HUDEP-2 (cell line): ENCODE measurements at regions not wholly inside any gene's neighbourhood (a gene's known extent, or its start where the extent isn't known, plus 50 kb on each side); places are given as distances from the start of the nearest gene placed in this dataset.
"Not testable (repeated sequence)": the region's sequence is repeated elsewhere in the genome, so short reads cannot be mapped to it uniquely, and the experiment has no call there.

ENCODE experiments used
- DNase-seq, 76 experiments: peaks; one replicate each; lab custom pipeline; 2025; ENCODE audit not compliant: unreplicated experiment in 76 of 76; lab: John Stamatoyannopoulos, UW

DNA sequence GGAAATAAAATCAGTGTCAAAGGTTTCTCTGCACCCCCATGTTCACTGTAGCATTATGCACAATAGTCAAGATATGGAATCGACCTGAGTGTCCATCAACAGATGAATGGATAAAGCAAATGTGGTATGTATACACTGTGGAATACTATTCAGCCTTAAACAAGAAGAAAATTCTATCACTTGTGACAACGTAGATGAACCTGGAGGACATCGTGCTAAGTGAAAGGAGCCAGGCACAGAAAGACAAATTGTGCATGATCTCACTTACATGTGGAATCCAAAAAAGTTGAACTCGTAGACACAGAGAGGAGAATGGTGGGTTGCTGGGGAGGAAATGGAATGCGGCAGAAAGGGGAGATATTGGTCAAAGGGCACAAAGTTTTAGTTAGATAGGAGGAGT lies 136.3 kb upstream of the ESR1 start:
- DNase-seq, result no peak

GRCh38 chr6:151674578-151674977 lies 132.9 kb upstream of the ESR1 start:
- DNase-seq, result no peak

- DNase-seq, result peak in 8 of 76 experiments; percentile 3 to 23 (median 12)
Measured at GRCh38 chr6:151675746-151676459, 131.6 kb upstream of the ESR1 start.

DNA sequence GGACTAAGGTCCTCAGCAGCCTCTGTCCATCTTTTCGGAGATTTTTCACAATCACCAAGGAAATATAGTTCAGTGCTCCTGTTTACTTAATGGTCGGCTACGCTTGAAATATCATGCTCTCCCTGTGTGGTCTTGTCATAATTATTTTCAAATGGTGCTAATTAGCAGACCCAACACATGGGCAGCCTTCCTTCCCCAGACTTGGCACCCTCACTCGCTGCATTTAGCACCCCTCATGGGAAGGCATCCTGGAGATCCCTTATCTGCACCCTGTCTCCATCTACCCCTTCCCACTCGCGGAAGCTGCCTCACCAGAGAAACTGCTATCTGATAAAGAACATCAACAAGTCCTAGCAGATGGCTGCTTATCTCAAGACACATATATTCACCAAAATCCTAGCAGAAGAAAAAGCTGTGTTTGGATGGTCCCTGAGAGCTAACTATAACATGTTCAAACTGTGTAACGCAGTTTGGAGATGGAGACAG lies 131.0 kb upstream of the ESR1 start:
- DNase-seq, result no peak

DNA sequence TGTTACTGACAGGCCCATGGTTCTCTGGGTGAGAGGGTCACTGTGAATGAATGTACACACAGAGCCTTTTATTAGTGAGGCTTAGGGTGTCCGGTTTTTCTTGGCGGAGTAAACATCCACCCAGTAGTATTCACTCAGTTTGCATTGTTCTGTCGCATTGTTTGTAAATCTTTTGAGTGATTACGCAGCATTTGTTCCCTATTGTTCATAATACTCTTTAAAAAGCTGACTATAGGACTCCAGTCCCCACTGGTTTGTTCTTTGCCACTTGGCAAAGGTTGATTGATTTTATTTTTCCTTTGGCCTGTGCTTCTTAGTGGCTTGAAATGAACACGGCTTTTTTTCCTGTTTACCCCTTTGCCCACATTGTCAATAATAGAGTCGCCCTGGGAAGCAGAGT lies 130.1 kb upstream of the ESR1 start:
- DNase-seq, result no peak

DNA sequence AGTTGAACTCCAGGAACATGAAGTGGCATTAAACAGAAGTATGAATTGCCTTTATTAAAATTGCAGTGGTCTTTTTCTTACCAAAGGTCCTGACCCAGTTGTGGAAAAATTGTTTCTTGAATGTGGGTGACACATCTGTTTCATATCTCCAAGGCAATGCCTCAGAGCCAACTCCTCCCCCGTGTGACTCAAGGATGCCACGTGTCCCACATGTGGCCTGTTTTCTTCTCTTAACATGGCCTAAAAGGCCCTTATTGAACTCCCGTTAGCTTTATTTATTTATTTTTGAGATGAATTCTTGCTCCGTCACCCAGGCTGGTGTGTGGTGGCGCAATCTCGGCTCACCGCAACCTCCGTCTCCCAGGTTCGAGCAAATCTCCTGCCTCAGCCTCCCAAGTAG lies 128.4 kb upstream of the ESR1 start:
- DNase-seq, result no peak

GRCh38 chr6:151679941-151680340 lies 127.5 kb upstream of the ESR1 start:
- DNase-seq, result no peak

GRCh38 chr6:151680846-151681432 lies 126.5 kb upstream of the ESR1 start:
- DNase-seq, result no peak

DNA sequence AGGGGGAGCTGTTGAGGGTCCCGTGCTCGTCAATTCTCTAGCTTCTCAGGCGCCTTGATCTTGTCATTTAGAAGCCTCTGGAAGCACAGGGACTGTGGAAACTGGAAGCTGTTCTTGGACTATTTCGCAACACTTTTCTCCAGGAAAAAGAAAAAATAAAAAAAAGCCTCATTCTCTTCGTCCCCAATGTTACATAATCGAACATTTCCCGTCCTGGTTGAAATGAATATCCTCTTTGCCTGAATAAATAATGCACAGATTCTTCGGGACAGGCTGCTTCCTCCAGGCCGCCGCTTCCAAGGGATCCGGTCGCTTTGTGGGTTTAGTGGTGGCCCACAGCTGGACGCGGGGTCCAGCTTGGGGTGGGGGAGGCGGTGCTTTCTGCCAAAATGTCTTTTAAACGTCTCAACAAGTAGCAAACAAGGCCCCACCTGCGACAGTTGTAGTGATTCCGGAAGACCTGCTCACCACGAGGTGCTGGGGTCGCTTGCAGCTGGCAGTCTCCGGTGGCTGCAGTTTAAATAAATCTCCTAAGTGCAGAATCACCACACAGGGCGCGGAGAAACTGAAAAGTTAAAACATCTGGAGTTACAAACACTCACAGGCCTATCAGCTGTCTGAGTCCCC lies 125.9 kb upstream of the ESR1 start:
- DNase-seq, result no peak

- DNase-seq, result no peak
Measured at GRCh38 chr6:151682251-151682650, 125.2 kb upstream of the ESR1 start.

DNA sequence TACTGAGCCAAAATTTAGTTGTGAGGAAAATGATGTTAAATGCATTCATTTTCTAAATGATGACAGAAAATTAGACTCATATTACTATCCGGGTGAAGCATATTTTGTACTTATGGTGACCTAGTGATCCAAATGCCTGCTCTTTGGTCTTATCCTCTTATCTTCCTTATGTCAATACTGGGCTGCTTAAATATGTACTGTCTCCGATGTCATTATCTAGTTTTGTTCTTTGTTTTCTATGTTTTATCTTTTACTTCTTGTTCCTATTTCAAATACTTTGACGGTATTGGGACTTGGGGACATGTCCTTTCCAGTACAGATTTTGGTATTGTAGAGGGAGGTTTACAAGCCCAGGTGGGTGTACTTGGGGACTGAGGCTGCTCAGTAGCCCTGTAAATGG lies 124.6 kb upstream of the ESR1 start:
- no peak for DNase-seq

DNA sequence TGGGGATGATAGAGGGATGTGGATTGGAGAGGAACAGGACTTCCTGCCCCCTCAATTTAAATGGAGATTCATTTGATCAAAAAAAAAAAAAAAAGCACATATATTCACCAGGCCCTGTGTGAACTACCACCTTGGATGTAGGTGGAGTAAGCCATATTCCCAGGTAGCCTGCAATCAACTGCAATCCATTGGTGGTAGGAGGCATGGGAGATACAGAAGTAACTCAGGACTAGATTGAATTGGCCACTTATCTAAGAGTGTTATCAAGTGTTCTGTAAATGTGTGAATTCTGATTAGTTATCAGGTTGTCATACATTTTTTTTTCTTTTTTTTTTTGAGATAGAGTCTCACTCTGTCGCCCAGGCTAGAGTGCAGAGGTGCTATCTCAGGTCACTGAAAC lies 124.1 kb upstream of the ESR1 start:
- no peak for DNase-seq

- no peak for DNase-seq
Measured at GRCh38 chr6:151689499-151690201, 117.8 kb upstream of the ESR1 start.

DNA sequence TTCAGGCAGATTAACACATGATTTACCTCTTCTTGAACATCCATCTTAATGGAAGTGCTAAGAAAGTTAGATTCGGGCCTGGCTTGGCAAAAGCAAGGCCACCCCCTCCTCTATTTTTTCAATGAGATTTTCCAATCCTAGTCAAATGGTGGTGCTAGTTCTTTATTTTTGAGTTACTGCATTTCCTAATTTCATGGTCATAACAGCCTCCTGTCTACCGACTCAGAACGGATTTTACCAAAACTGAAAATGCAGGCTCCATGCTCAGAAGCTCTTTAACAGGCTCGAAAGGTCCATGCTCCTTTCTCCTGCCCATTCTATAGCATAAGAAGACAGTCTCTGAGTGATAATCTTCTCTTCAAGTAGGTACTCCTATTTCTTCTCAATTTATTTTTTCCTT lies 117.2 kb upstream of the ESR1 start:
- no peak for DNase-seq

- no peak for DNase-seq
Measured at GRCh38 chr6:151690768-151691562, 116.5 kb upstream of the ESR1 start.

DNA sequence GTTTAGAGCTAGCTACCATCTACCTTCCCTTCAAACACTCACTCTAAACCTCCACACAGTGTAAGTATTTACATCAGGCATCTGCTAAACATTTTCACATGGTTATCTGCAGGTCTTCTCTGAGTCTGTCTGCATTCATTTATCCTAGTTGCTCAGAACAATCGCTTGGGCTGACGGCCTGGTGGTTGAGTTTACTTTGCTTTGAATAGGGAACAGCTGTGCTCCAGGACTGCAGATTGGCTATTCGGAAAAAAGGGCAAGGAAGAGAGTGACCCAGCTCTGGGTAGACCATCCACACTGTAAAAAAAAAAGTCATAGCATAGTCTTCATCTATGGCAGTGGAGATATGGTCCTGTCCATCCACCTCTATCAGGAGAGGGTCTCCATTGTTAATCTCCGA lies 115.3 kb upstream of the ESR1 start:
- DNase-seq, result no peak

GRCh38 chr6:151693366-151693765 lies 114.1 kb upstream of the ESR1 start:
- no peak for DNase-seq

GRCh38 chr6:151695156-151695555 lies 112.3 kb upstream of the ESR1 start:
- no peak for DNase-seq

DNA sequence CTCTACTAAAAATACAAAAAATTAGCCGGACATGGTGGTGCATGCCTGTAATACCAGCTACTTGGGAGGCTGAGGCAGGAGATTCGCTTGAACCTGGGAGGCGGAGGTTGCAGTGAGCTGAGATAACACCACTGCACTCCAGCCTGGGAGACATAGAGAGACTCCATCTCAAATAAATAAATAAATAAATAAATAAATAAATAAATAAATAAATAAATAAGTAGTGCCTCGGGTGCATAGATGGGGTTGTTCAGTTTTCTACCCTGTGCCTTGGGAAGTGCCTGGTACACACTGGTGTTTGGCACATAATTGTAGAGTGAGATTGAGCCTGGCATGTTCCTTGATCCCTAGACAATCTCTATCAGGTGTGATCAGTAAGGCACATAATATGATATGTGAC lies 111.2 kb upstream of the ESR1 start:
- DNase-seq, result not testable (repeated sequence)

DNA sequence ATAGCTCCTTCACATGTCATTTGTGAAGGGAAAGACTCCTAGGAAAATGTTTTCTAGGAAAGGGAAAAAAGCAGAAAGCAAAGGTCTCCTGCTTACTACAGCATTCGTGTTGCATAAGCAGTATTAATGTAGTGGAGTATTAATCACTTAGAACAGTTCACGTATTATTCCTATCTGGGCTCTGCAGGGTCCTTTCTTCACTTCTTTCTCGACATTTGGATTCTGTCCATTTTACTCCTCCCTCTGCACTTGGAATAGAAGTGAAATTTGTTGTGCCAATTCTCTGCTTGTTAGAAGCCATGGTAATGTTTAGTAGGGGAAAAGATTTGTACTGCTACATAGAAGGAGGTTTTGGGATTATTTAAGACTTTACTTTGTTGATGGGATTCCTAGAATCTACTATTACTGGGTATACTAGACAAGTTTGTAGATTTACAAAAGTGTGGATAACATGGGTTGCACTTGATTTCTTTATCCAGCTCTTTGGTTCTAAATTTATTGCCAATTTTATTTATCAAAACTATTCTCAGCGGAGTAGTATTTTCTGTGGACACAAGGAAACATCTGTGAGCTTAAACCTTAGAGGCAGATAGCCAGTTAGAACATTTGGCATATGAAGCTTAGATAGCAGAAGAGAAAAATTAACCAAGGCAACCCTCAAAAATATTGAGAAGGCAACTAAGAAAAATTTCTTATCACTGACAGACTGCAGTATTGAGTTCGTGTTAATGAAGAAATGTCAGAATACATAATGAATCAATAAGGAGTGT lies 108.4 kb upstream of the ESR1 start:
- DNase-seq, result no peak
